ENCODE measurements at regions not wholly inside any gene's neighbourhood (a gene's known extent, or its start where the extent isn't known, plus 50 kb on each side); places are given as distances from the start of the nearest gene placed in this dataset.
"Not testable (repeated sequence)": the region's sequence is repeated elsewhere in the genome, so short reads cannot be mapped to it uniquely, and the experiment has no call there.

GRCh38 chr1:60841116-60842046 is 241.0 kb upstream of the NFIA start:
- H3K4me3 ChIP-seq (ENCODE audit: low read depth, low read length), result no peak overlapping the region
- DNase-seq (ENCODE audit: low read depth), result no peak
- no peak for TF ChIP-seq CTCF (IDR thresholded peaks at IDR 0.05; ENCODE audit: insufficient read depth, low read depth, low read length, missing control alignments)

- not testable (repeated sequence) for H3K4me3 ChIP-seq (ENCODE audit: low read depth, low read length); DNase-seq (ENCODE audit: low read depth)
Measured at GRCh38 chr1:60840476-60840875, 241.9 kb upstream of the NFIA start.

GRCh38 chr1:60835649-60836048 is 246.7 kb upstream of the NFIA start:
- H3K4me3 ChIP-seq (ENCODE audit: low read depth, low read length), result no peak overlapping the region
- no peak for DNase-seq (ENCODE audit: low read depth)
- no peak for TF ChIP-seq CTCF (IDR thresholded peaks at IDR 0.05; ENCODE audit: insufficient read depth, low read depth, low read length, missing control alignments)

GRCh38 chr1:60833173-60833572 is 249.2 kb upstream of the NFIA start:
- no peak overlapping the region for H3K4me3 ChIP-seq (ENCODE audit: low read depth, low read length)
- DNase-seq (ENCODE audit: low read depth), result no peak
- no peak for TF ChIP-seq CTCF (IDR thresholded peaks at IDR 0.05; ENCODE audit: insufficient read depth, low read depth, low read length, missing control alignments)

- no peak for TF ChIP-seq CTCF (IDR thresholded peaks at IDR 0.05; ENCODE audit: insufficient read depth, low read depth, low read length, missing control alignments)
- no peak for DNase-seq (ENCODE audit: low read depth)
- no peak overlapping the region for H3K4me3 ChIP-seq (ENCODE audit: low read depth, low read length)
Measured at GRCh38 chr1:60832367-60832766, 250.0 kb upstream of the NFIA start.

GRCh38 chr1:60831780-60832179 is 250.6 kb upstream of the NFIA start:
- TF ChIP-seq CTCF (IDR thresholded peaks at IDR 0.05; ENCODE audit: insufficient read depth, low read depth, low read length, missing control alignments), result no peak
- no peak for DNase-seq (ENCODE audit: low read depth)
- no peak overlapping the region for H3K4me3 ChIP-seq (ENCODE audit: low read depth, low read length)

GRCh38 chr1:60828944-60829343 is 253.4 kb upstream of the NFIA start:
- no peak overlapping the region for H3K4me3 ChIP-seq (ENCODE audit: low read depth, low read length)
- TF ChIP-seq CTCF (IDR thresholded peaks at IDR 0.05; ENCODE audit: insufficient read depth, low read depth, low read length, missing control alignments), result no peak
- no peak for DNase-seq (ENCODE audit: low read depth)
